Neuronal stem cell (in vitro differentiated cells): ENCODE measurements at regions not wholly inside any gene's neighbourhood (a gene's known extent, or its start where the extent isn't known, plus 50 kb on each side); places are given as distances from the start of the nearest gene placed in this dataset.

Source experiments
- DNase-seq: peaks from one replicate; pipeline ENCODE4 v3.0.0-alpha.2; 2013; ENCODE audit warnings: low spot score
- H2AFZ ChIP-seq: one replicate; pipeline ENCODE4 v1.6.1; 2013; ENCODE audit warnings: mild to moderate bottlenecking, low read length, inconsistent platforms
- H2AK5ac ChIP-seq: 2 replicates; pipeline ENCODE4 v1.6.1; 2013; ENCODE audit warnings: low read depth, mild to moderate bottlenecking, inconsistent platforms, low read length, moderate library complexity, mixed read lengths
- H2BK120ac ChIP-seq: 2 replicates; pipeline ENCODE4 v1.6.1; 2013; ENCODE audit warnings: low read depth, mild to moderate bottlenecking, inconsistent platforms, low read length, moderate library complexity, mixed read lengths
- H2BK12ac ChIP-seq: one replicate; pipeline ENCODE4 v1.6.1; 2013; ENCODE audit warnings: low read length, inconsistent platforms
- H2BK15ac ChIP-seq: 2 replicates; pipeline ENCODE4 v1.6.1; 2013; ENCODE audit warnings: mild to moderate bottlenecking, low read length, inconsistent platforms, mixed read lengths
- H2BK5ac ChIP-seq: one replicate; pipeline ENCODE4 v1.6.1; 2013; ENCODE audit warnings: inconsistent platforms, mild to moderate bottlenecking, low read length, moderate library complexity
- H3K14ac ChIP-seq: one replicate; pipeline ENCODE4 v1.6.1; 2013; ENCODE audit warnings: low read length, inconsistent platforms
- H3K18ac ChIP-seq: 2 replicates; pipeline ENCODE4 v1.6.1; 2013; ENCODE audit warnings: low read length, inconsistent platforms
- H3K23ac ChIP-seq: 2 replicates; pipeline ENCODE4 v1.6.1; 2013; ENCODE audit warnings: low read depth, mild to moderate bottlenecking, mixed read lengths, low read length, inconsistent platforms; ENCODE audit not compliant: poor library complexity
- H3K27ac ChIP-seq: replicated peaks from 3 replicates; pipeline ENCODE4 v1.5.1; 2013; ENCODE audit warnings: low read length, inconsistent platforms
- H3K27me3 ChIP-seq, 3 experiments: 2 replicates each; pipeline ENCODE4 v1.6.1; 2013; ENCODE audit warnings: low read length in 3 of 3, mild to moderate bottlenecking in 2 of 3, inconsistent platforms in 1 of 3, low read depth in 1 of 3, mixed read lengths in 1 of 3, moderate library complexity in 1 of 3; ENCODE audit not compliant: control insufficient read depth in 3 of 3, insufficient read depth in 3 of 3
- H3K36me3 ChIP-seq, 2 donors: replicated peaks in 1 of 2; 2 replicates each; pipeline ENCODE4 v1.6.1; 2013; ENCODE audit warnings: low read length in 2 of 2; ENCODE audit not compliant: control insufficient read depth in 2 of 2, insufficient read depth in 2 of 2
- H3K4ac ChIP-seq: 2 replicates; pipeline ENCODE4 v1.6.1; 2013; ENCODE audit warnings: inconsistent platforms, mild to moderate bottlenecking, low read length, moderate library complexity
- H3K4me1 ChIP-seq, 2 donors: 1 replicate in 1 of 2; 2 replicates in 1 of 2; pipeline ENCODE4 v1.6.1; 2013; ENCODE audit warnings: low read length in 2 of 2, low read depth in 1 of 2; ENCODE audit not compliant: control insufficient read depth in 2 of 2, insufficient read depth in 1 of 2
- H3K4me2 ChIP-seq: one replicate; pipeline ENCODE4 v1.6.1; 2013; ENCODE audit warnings: mild to moderate bottlenecking, low read length, inconsistent platforms; ENCODE audit not compliant: insufficient read depth, poor library complexity, severe bottlenecking
- H3K4me3 ChIP-seq, 2 donors: 2 replicates each; pipeline ENCODE4 v1.5.1; 2013; ENCODE audit warnings: low read length in 2 of 2, mild to moderate bottlenecking in 2 of 2, inconsistent platforms in 1 of 2, moderate library complexity in 1 of 2
- H3K79me1 ChIP-seq: one replicate; pipeline ENCODE4 v1.6.1; 2013; ENCODE audit warnings: low read depth, mild to moderate bottlenecking, inconsistent platforms, low read length, moderate library complexity
- H3K9ac ChIP-seq: one replicate; pipeline ENCODE4 v1.6.1; 2013; ENCODE audit warnings: mild to moderate bottlenecking, low read depth, low read length, inconsistent platforms; ENCODE audit not compliant: poor library complexity
- H3K9me3 ChIP-seq, 2 donors: replicated peaks in 1 of 2; 2 replicates each; pipeline versions ENCODE3 to v1.6.1; 2013; ENCODE audit warnings: low read length in 2 of 2, mild to moderate bottlenecking in 2 of 2, inconsistent platforms in 1 of 2, low read depth in 1 of 2, mixed read lengths in 1 of 2, moderate library complexity in 1 of 2; ENCODE audit not compliant: control insufficient read depth in 2 of 2, insufficient read depth in 1 of 2
- H4K8ac ChIP-seq: one replicate; pipeline ENCODE4 v1.6.1; 2013; ENCODE audit warnings: low read depth, mild to moderate bottlenecking, inconsistent platforms, low read length, moderate library complexity
- H4K91ac ChIP-seq: one replicate; pipeline ENCODE4 v1.6.1; 2013; ENCODE audit warnings: low read length, low read depth, mild to moderate bottlenecking, inconsistent platforms; ENCODE audit not compliant: poor library complexity
- WGBS, 2 donors: extraction: QIAGEN DNeasy Blood & Tissue Kit; methylation state at CpG; one replicate each; pipeline ENCODE4 v1.1.7; 2013; ENCODE audit warnings: missing lambda C conversion rate in 2 of 2, mixed read lengths in 1 of 2; ENCODE audit not compliant: insufficient read length in 2 of 2, insufficient replicate concordance in 1 of 2; ENCODE audit errors: extremely low coverage in 2 of 2; 5-methylcytosine and 5-hydroxymethylcytosine counted together

DNA sequence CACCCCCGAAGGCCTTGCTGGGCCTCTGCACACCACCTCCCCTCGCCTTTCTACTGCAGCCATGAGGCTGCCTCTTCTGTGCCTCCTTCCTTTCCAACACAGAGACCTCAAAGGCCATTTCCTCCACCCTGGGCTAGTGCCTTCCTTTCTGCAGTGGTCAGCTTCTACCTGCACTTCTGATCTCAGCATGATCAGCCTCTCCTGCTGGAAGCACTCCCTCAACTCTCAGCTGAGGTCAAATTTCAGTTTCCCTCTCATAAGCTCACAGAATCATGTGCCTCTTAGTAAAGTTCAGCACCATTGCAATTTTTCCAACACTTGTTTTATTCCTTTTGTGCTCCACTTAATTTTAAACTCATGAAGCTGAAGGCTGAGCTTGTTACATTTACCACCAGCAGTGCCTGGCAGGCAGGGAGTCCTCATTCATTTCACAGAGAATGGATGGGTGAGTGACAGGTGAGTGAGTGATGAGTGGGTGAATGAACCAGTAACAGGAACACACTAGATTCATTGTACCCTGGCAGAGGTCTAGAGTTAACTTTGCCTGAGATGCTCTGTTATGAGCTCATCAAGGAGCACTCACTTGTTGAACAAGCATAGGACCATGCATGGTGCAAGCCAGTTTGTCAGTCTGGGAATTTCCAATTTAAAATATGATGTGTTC, 124.0 kb upstream of the PRSS58 start:
- Histone ChIP-seq H3K9me3 (no peaks in the 10 kb centered on the region), H2AFZ (no peak overlapping the region), H3K36me3 (no peaks in the 10 kb centered on the region), H4K8ac (no peak overlapping the region), H3K4me3 (no peak overlapping the region), H4K91ac (no peak overlapping the region), H3K79me1 (no peaks in the 10 kb centered on the region), H3K4me1 (peaks cover 0 to 7% of the 10 kb centered on the region in 2 donors), H3K9ac (no peak overlapping the region), H3K18ac (no peak overlapping the region), H3K4ac (no peak overlapping the region), H2BK12ac (no peak overlapping the region), H3K14ac (no peak overlapping the region), H2BK5ac (no peak overlapping the region), H3K27me3 (no peaks in the 10 kb centered on the region), H2BK120ac (no peak overlapping the region), H3K27ac (no peak overlapping the region), H3K4me2 (no peak overlapping the region), H2AK5ac (no peak overlapping the region), H2BK15ac (no peak overlapping the region), H3K23ac (no peak overlapping the region)
- no CpG with 5 or more reads among the region's 2 CpGs for WGBS, 2 donors
- no peak for DNase-seq

DNA sequence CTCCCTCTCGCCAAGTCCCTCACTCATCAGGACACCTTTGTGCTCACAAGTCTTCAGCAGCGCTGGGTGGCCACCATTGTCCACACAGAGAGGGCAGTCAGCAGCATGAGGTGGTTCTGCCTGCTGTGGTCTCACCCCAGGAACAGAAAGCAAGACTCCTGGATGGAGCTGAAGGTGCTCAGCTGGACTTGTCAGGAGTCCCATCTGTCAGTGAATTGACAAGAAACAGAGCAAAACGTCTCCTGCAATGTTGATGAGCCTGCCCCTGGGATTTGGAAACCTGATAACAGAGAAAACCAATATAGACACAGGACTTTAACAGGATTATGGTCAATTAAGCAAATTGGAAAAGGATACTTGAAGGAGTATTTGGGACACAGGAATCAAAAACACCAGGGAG, 122.2 kb upstream of the PRSS58 start:
- WGBS, 2 donors, result no CpG with 5 or more reads among the region's 3 CpGs
- H3K36me3 ChIP-seq, result no peaks in the 10 kb centered on the region
- no peak for DNase-seq

DNA sequence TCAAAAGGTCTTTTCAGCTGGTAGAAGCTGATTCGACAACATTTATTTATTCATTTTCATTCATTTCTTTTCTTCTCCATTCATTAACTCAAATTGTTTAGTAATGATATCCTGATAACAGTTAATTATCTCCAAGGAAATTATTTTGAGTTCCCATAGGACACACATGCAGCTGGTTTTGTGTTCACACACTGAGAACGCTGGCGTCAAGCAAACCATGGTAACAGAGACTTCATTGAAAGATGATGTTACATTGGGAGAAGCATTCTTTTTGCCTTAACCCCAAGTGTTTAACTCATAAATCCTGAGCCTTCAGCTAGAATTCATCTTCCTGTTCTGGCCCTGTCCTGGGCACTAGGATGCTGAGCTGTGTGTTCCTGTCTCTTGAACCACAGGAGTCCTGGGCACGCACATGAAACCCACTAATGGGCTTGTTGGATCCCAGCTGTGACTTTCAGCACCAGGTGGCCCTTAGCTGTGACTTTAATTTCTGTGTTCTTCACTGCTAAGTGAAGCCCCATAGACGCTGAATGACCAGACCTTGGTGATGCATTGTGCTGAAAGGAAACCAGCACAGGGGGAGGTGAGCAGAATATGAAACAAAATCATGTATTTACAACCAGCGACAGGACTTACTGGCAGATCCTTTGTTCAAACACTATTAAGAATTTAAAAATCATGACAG, 121.5 kb upstream of the PRSS58 start:
- Histone ChIP-seq H3K27me3 (no peaks in the 10 kb centered on the region), H3K27ac (no peak overlapping the region), H2BK15ac (no peak overlapping the region), H3K23ac (no peak overlapping the region), H3K36me3 (no peaks in the 10 kb centered on the region), H3K9me3 (no peaks in the 10 kb centered on the region), H2BK12ac (no peak overlapping the region), H3K4me2 (no peak overlapping the region), H4K91ac (no peak overlapping the region), H3K4me3 (no peak overlapping the region), H2AK5ac (no peak overlapping the region), H3K9ac (no peak overlapping the region), H2AFZ (no peak overlapping the region), H2BK5ac (no peak overlapping the region), H4K8ac (no peak overlapping the region), H3K18ac (no peak overlapping the region), H3K79me1 (no peaks in the 10 kb centered on the region), H3K4me1 (peaks cover 0 to 7% of the 10 kb centered on the region in 2 donors), H3K14ac (no peak overlapping the region), H2BK120ac (no peak overlapping the region), H3K4ac (no peak overlapping the region)
- DNase-seq, result no peak
- no CpG with 5 or more reads among the region's 6 CpGs for WGBS, 2 donors

More for the DNA sequence above, 122.2 kb upstream of the PRSS58 start:
- peaks cover 0 to 7% of the 10 kb centered on the region in 2 donors for H3K4me1 ChIP-seq
- H2BK5ac ChIP-seq, result no peak overlapping the region
- H2AK5ac ChIP-seq, result no peak overlapping the region
- no peaks in the 10 kb centered on the region for H3K79me1 ChIP-seq
- H3K9ac ChIP-seq, result no peak overlapping the region
- H3K4me3 ChIP-seq, result no peak overlapping the region
- H3K23ac ChIP-seq, result no peak overlapping the region
- H3K18ac ChIP-seq, result peak overlapping the region; percentile 52
- H3K27me3 ChIP-seq, result no peaks in the 10 kb centered on the region
- H2AFZ ChIP-seq, result no peak overlapping the region
- no peak overlapping the region for H3K4me2 ChIP-seq
- no peak overlapping the region for H2BK15ac ChIP-seq
- H4K91ac ChIP-seq, result no peak overlapping the region
- H2BK12ac ChIP-seq, result no peak overlapping the region
- no peaks in the 10 kb centered on the region for H3K9me3 ChIP-seq
- H3K14ac ChIP-seq, result no peak overlapping the region
- no peak overlapping the region for H2BK120ac ChIP-seq
- no peak overlapping the region for H3K27ac ChIP-seq
- H4K8ac ChIP-seq, result no peak overlapping the region
- H3K4ac ChIP-seq, result no peak overlapping the region

GRCh38 chr7:142377567-142377966, 119.7 kb upstream of the PRSS58 start:
- Histone ChIP-seq H3K4me3 (no peak overlapping the region), H3K23ac (no peak overlapping the region), H2BK5ac (no peak overlapping the region), H3K14ac (no peak overlapping the region), H4K91ac (no peak overlapping the region), H3K79me1 (no peaks in the 10 kb centered on the region), H3K27ac (no peak overlapping the region), H2AK5ac (no peak overlapping the region), H2BK15ac (no peak overlapping the region), H2BK12ac (no peak overlapping the region), H4K8ac (no peak overlapping the region), H3K27me3 (no peaks in the 10 kb centered on the region), H3K9ac (no peak overlapping the region), H2AFZ (no peak overlapping the region), H3K4me1 (peaks cover 0 to 7% of the 10 kb centered on the region in 2 donors), H3K4ac (no peak overlapping the region), H3K4me2 (no peak overlapping the region), H3K9me3 (no peaks in the 10 kb centered on the region), H3K18ac (no peak overlapping the region), H2BK120ac (no peak overlapping the region), H3K36me3 (no peaks in the 10 kb centered on the region)
- no CpG with 5 or more reads among the region's 2 CpGs for WGBS, 2 donors
- no peak for DNase-seq
